Astrocyte of the spinal cord (primary cell): ENCODE measurements at regions not wholly inside any gene's neighbourhood (a gene's known extent, or its start where the extent isn't known, plus 50 kb on each side); places are given as distances from the start of the nearest gene placed in this dataset.
"Not testable (repeated sequence)": the region's sequence is repeated elsewhere in the genome, so short reads cannot be mapped to it uniquely, and the experiment has no call there.

ENCODE experiments used
- DNase-seq: peaks from one replicate; pipeline ENCODE4 v3.0.0; 2011; ENCODE audit warnings: low read depth, low spot score
- H3K4me3 ChIP-seq: 2 replicates; pipeline ENCODE4 v1.5.1; 2011; ENCODE audit warnings: low read depth, mild to moderate bottlenecking, low read length, moderate library complexity
- in situ Hi-C: cut with HindIII; loops from 2 replicates; pipeline ENCODE4 v1.10.0; 2017; ENCODE audit warnings: low sequenced_read_pairs
- TF ChIP-seq, protein P1 (sequence below): IDR thresholded peaks from 2 replicates; pipeline ENCODE4 v1.5.1; 2012; ENCODE audit warnings: low read depth, mild to moderate bottlenecking, low read length, inconsistent platforms

DNA sequence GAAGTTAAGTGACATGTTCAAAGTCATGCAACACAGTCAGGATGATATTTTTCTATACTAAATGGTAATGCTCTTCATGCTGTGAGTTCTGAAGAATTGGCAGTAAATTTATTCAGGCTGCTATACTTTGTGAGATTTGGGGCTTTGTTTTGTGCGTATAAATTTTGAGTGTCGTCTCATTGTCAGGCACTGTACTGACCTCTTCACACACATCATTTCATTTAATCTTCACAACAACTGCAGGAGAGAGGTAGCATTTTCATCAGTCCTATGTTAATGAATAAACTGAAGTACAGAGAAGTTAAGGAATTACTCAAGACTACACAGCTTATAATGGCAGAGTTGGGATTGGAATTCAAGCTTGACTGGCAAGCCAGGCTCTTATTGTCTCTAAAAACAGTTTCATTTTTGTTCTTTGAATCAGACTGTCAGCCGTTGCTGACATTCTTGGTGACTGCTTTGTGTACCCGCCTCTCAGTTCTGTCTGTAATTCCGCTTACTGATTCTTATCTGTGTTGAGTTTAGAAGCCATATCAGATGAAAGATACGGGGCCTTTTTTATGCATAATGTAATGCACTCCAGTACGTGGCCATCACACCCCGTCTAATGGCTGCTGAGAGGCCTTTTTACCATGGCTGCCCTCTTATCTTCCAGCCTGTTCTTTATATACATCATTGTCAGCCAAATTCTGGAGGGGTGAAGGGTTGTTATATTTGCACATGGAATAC, 274.9 kb downstream of the UTRN start:
- H3K4me3 ChIP-seq = no peak overlapping the region
- peak; percentile 24 for DNase-seq
- in situ Hi-C loops = no loop called here
- TF ChIP-seq, protein P1, sequence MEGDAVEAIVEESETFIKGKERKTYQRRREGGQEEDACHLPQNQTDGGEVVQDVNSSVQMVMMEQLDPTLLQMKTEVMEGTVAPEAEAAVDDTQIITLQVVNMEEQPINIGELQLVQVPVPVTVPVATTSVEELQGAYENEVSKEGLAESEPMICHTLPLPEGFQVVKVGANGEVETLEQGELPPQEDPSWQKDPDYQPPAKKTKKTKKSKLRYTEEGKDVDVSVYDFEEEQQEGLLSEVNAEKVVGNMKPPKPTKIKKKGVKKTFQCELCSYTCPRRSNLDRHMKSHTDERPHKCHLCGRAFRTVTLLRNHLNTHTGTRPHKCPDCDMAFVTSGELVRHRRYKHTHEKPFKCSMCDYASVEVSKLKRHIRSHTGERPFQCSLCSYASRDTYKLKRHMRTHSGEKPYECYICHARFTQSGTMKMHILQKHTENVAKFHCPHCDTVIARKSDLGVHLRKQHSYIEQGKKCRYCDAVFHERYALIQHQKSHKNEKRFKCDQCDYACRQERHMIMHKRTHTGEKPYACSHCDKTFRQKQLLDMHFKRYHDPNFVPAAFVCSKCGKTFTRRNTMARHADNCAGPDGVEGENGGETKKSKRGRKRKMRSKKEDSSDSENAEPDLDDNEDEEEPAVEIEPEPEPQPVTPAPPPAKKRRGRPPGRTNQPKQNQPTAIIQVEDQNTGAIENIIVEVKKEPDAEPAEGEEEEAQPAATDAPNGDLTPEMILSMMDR = no peak

DNA sequence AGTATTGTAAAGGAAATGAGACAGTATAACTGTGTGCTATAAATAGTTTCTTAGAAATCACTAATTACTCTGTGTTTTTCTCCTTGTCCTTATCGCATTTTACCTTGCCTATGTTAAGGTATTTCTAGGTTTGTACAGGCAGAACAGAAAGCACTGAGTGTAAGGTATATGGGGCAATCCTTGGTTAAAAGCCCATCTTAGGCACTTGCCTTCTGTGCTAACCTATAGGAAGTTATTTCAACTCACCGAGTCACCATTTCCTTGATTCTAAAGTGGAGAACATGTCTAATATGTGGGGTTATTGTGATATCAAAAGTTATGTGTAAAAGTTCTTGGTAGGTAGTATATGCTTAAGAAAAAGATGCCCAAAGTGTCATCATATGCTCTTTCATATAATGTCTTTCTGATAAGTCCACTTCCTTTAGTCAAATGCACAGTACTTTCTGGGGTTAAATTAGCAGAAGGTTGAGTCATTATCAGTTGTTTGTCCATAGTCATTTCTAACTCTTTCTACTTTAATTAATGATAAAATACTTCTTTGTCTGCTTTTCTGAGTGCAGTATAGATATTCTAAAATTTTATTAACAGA, 276.4 kb downstream of the UTRN start:
- TF ChIP-seq, protein P1 = no peak
- no peak for DNase-seq
- in situ Hi-C loops = no loop called here
- no peak overlapping the region for H3K4me3 ChIP-seq

DNA sequence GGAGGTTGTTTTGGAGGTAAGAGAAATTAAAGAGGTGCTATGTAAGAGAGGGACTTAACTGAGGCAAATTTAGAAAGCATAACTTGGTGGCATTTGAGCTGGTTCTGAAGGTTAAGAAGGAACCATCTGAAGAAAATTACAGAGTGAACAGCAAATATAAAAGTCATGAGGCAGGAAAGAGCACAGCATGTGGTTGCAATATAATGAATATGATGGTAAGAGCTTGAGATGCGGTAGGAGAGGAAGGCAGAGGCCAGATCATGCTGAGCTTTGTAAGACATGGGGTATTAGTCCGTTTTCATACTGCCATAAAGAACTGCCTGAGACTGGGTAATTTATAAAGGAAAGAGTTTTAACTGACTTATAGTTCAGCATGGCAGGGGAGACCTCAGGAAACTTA, 279.1 kb downstream of the UTRN start:
- DNase-seq = no peak
- no peak overlapping the region for H3K4me3 ChIP-seq
- TF ChIP-seq, protein P1 = no peak
- in situ Hi-C loops = no loop called here

DNA sequence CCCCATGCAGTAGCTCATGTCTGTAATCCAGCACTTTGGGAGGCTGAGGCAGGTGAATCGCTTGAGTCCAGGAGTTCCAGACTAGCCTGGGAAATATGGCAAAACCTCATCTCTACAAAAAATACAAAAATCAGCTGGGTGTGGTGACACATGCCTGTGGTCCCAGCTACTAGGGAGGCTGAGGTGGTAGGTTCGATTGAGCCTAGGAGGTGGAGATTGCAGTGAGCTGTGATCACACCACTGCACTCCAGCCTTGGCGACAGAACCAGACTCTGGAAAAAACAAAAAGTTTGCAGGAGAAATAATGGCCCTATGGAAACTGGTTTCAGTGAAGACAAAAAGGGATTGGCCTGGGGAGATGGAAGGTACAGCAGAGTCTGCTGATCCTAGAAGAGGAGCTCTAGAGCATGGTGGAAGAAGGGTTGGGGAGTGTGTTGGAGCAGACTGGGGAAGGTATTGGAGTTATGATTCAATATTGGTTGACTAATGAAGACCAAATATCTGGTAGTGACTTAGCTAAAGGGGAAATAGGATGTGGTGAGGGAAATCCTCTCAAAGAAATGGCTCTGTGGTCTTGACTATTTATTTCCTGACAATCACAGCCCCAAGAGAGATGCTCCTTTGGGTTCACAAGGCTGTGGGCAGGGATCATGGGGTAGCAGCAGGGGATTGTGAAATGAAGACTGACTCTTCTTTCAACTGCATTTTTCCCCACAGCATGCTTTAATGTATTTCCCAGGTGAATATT, 281.9 kb downstream of the UTRN start:
- no peak overlapping the region for H3K4me3 ChIP-seq
- no peak for DNase-seq
- TF ChIP-seq, protein P1 = no peak
- in situ Hi-C loops = no loop called here

DNA sequence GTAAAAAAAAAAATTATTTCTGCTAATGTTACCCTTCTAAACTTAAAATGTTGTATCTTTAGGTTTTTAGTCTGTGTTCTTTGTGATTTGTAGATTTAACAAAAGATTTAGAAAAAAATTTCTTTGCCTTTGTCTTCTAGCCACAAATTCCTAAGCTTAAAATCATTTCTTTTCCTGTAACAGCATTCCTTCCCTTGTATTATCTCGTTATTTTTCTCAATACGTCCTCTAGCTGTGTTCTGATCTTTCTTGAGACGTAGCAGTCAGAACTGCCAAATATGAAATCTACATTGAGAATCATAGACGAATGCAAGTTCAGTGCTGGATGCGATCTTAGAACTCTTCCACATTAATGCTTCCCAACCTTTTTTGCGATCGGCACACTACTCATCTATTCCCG, 283.1 kb downstream of the UTRN start:
- TF ChIP-seq, protein P1 = no peak
- DNase-seq = no peak
- no peak overlapping the region for H3K4me3 ChIP-seq
- in situ Hi-C loops = no loop called here

DNA sequence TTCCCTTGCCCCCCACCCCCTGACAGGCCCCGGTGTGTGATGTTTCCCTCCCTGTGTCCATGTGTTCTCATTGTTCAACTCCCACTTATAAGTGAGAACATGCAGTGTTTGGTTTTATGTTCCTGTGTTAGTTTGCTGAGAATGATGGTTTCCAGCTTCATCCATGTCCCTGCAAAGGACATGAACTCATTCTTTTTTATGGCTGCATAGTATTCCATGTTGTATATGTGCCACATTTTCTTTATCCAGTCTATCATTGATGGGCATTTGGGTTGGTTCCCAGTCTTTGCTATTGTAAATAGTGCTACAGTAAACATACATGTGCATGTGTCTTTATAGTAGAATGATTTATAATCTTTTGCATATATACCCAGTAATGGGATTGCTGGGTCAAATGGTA, 287.4 kb downstream of the UTRN start:
- in situ Hi-C loops, H3K4me3 ChIP-seq, DNase-seq: not testable (repeated sequence)

DNA sequence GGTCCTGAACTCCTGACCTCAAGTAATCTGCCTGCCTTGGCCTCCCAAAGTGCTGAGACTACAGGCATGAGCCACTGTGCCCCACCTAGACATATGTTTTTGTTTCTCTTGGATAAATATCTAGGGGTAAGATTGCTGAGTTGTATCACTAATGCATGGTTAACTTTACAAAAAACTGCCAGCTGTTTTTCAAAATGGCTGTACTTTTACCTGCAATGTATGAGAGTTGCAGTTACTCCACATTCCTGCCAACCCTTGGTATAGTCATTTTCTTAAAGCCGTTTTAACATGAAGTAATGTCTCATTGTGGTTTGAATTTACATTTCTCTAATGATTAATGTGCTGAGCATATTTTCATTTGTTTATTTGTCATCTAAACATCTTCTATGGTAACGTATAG, 289.7 kb downstream of the UTRN start:
- TF ChIP-seq, protein P1 = no peak
- no peak overlapping the region for H3K4me3 ChIP-seq
- no peak for DNase-seq
- in situ Hi-C loops = no loop called here
